Stomach (tissue), 8 donors: ENCODE measurements at regions not wholly inside any gene's neighbourhood (a gene's known extent, or its start where the extent isn't known, plus 50 kb on each side); places are given as distances from the start of the nearest gene placed in this dataset.
A peak's percentile ranks its signal among the peaks of the same experiment; 100 is the strongest.

ENCODE experiments used
- DNase-seq, 2 donors: peaks; one replicate each; pipeline versions ENCODE4 v3.0.0 to v3.0.0-alpha.2; 2013 to 2019
- H3K27ac ChIP-seq, 5 donors: fragments of 200-600 bp in 4 of 5; sonication (generic) in 4 of 5; one replicate each; pipeline ENCODE4 v1.5.1; 2013 to 2019; ENCODE audit warnings: mild to moderate bottlenecking in 1 of 5, moderate library complexity in 1 of 5
- H3K27me3 ChIP-seq, 3 donors: fragments of 200-600 bp; sonication (generic); one replicate each; pipeline ENCODE4 v1.5.1; 2017 to 2019; ENCODE audit warnings: mixed run types in 1 of 3
- H3K36me3 ChIP-seq, 4 donors: fragments of 200-600 bp; sonication (generic); 1 replicate in 3 of 4; 2 replicates in 1 of 4; pipeline ENCODE4 v1.5.1; 2016 to 2019
- H3K4me1 ChIP-seq, 4 donors: fragments of 200-600 bp; sonication (generic); one replicate each; pipeline ENCODE4 v1.5.1; 2016 to 2019
- H3K4me3 ChIP-seq, 4 donors: fragments of 200-600 bp; sonication (generic) in 3 of 4; one replicate each; pipeline ENCODE4 v1.5.1; 2016 to 2019; ENCODE audit warnings: mild to moderate bottlenecking in 1 of 4
- H3K9me3 ChIP-seq, 4 donors: fragments of 200-600 bp; sonication (generic); one replicate each; pipeline ENCODE4 v1.5.1; 2016 to 2019
- EP300 ChIP-seq: sonication (generic); formaldehyde crosslinking; IDR thresholded peaks from one replicate; pipeline ENCODE4 v1.6.1; 2017; ENCODE audit warnings: antibody characterized with exemption
- POLR2A ChIP-seq, 4 donors: fragments of 450-650 bp; IDR thresholded peaks; one replicate each; pipeline ENCODE4 v1.6.1; 2016; ENCODE audit warnings: antibody characterized with exemption in 4 of 4, control low read depth in 2 of 4, mild to moderate bottlenecking in 1 of 4, moderate library complexity in 1 of 4
- POLR2AphosphoS5 ChIP-seq, 3 donors: sonication (generic); formaldehyde crosslinking; IDR thresholded peaks; one replicate each; pipeline ENCODE4 v1.6.1; 2016; ENCODE audit warnings: antibody characterized with exemption in 3 of 3
- WGBS, 5 donors: extraction: QIAGEN DNeasy Blood & Tissue Kit in 3 of 5; methylation state at CpG; one replicate each; pipeline versions ENCODE4 v1.1.5 to v1.1.7; 2013 to 2018; 5-methylcytosine and 5-hydroxymethylcytosine counted together
- intact Hi-C: fragments of 100-400 bp; cut with DNase I; formaldehyde crosslinking; loops from one replicate; pipeline ENCODE4 v1.15.1; 2023; ENCODE audit warnings: low total_unique reads
- TF ChIP-seq, protein P1 (sequence below), 7 experiments: fragments of 450-650 bp in 4 of 7; fragments of 200-600 bp in 3 of 7; sonication (generic) in 3 of 7; IDR thresholded peaks; one replicate each; pipeline ENCODE4 v1.5.1; 2016 to 2019; ENCODE audit warnings: antibody characterized with exemption in 7 of 7, control low read depth in 2 of 7, mild to moderate bottlenecking in 1 of 7
- donor health status: healthy with polysubstance abuse.
- donor health status: Bipolar disorder and iron deficiency.
- donor health status: healthy.

DNA sequence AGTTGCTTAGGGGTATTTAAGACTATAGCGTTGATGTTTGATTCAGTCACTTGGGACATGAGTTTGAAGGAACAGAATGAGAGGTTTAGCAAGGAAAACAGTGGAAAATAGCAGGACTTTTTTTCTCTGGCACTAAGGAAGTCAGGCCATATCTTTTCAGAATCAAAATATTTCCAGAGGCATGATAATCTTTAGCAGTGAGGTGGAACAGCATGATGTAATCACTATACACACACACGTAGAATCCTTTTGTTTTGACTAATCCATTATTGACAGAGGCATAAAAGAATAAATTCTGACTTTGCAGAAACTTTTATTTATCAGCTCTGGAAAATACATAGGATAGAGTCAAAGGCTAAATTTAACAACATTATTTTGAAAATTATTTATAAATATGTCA, 174.1 kb downstream of the ZPLD1 start:
- H3K27ac ChIP-seq: no peak overlapping the region
- 53 to 65% (median 54%) methylated on average over 2 of the region's 2 CpGs for WGBS, 5 donors
- H3K27me3 ChIP-seq: no peaks in the 10 kb centered on the region
- intact Hi-C loops: no loop called here
- H3K4me3 ChIP-seq: no peak overlapping the region
- no peak for DNase-seq
- no peaks in the 10 kb centered on the region for H3K9me3 ChIP-seq
- H3K36me3 ChIP-seq: no peaks in the 10 kb centered on the region
- TF ChIP-seq, protein P1, sequence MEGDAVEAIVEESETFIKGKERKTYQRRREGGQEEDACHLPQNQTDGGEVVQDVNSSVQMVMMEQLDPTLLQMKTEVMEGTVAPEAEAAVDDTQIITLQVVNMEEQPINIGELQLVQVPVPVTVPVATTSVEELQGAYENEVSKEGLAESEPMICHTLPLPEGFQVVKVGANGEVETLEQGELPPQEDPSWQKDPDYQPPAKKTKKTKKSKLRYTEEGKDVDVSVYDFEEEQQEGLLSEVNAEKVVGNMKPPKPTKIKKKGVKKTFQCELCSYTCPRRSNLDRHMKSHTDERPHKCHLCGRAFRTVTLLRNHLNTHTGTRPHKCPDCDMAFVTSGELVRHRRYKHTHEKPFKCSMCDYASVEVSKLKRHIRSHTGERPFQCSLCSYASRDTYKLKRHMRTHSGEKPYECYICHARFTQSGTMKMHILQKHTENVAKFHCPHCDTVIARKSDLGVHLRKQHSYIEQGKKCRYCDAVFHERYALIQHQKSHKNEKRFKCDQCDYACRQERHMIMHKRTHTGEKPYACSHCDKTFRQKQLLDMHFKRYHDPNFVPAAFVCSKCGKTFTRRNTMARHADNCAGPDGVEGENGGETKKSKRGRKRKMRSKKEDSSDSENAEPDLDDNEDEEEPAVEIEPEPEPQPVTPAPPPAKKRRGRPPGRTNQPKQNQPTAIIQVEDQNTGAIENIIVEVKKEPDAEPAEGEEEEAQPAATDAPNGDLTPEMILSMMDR (IDR thresholded peaks at IDR 0.05): no peak
- TF ChIP-seq POLR2AphosphoS5 (IDR thresholded peaks at IDR 0.05): no peak
- TF ChIP-seq POLR2A (IDR thresholded peaks at IDR 0.05): no peak
- TF ChIP-seq EP300: no peak
- no peaks in the 10 kb centered on the region for H3K4me1 ChIP-seq

DNA sequence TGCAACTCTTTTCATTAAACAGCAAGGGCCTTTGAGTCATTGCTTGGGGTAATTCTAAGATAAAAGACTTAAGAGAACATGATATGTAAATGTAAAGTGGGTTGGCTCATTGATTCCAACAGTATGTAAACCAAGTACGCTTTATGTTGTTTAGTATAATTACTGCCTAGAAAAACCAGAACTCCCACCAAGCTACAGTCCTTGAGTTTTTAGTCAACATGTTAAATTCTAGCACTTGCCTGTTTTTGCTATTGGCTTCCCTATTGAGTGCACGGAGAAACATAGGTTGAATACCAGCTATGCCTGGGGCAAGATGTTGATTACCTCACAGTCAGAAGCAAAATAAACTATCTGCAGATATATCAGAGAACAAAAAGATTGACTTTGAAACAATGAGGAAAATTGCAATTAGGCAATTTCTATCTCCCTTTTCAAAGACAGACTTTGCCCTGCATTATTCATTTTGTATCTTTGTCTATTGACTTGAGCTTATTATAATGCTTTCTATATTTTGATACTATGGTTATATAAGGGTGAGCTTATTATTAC, 179.3 kb downstream of the ZPLD1 start:
- H3K27ac ChIP-seq: no peak overlapping the region
- intact Hi-C loops: no loop called here
- H3K4me1 ChIP-seq: no peaks in the 10 kb centered on the region
- H3K36me3 ChIP-seq: no peaks in the 10 kb centered on the region
- no peak overlapping the region for H3K4me3 ChIP-seq
- TF ChIP-seq POLR2A (IDR thresholded peaks at IDR 0.05): no peak
- TF ChIP-seq, protein P1 (IDR thresholded peaks at IDR 0.05): no peak
- no peak for TF ChIP-seq EP300
- TF ChIP-seq POLR2AphosphoS5 (IDR thresholded peaks at IDR 0.05): no peak
- no peak for DNase-seq
- 75 to 82% (median 78%) methylated on average over 2 of the region's 2 CpGs for WGBS, 5 donors
- H3K9me3 ChIP-seq: peaks cover 0 to 7% (median 0%) of the 10 kb centered on the region in 4 donors
- H3K27me3 ChIP-seq: no peaks in the 10 kb centered on the region

DNA sequence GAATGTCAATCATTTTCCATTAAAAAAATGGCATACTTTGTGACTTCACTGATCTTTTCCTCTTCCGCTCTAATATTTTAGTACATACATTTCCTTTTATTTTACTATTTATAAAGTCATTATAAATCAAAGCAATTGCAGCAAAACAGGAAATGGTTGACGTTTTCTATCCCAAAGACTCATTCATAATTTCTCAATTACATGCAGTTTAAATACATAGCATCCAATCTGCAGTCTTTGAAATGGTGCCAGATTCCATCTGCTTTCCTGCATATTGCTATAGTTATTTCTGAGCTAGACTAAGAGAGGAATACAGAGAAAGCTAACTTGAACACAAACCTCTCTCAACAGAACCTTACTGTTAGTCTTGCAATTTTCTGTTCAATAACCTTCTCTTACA, 179.8 kb downstream of the ZPLD1 start:
- H3K4me1 ChIP-seq: no peaks in the 10 kb centered on the region
- 45 to 63% (median 56%) methylated on average over 2 of the region's 2 CpGs for WGBS, 5 donors
- no peaks in the 10 kb centered on the region for H3K36me3 ChIP-seq
- no peak overlapping the region for H3K27ac ChIP-seq
- no peak overlapping the region for H3K4me3 ChIP-seq
- peak in 1 of 2 donors; percentile 24 for DNase-seq
- peaks cover 0 to 7% (median 0%) of the 10 kb centered on the region in 4 donors for H3K9me3 ChIP-seq
- intact Hi-C loops: no loop called here
- TF ChIP-seq, protein P1 (IDR thresholded peaks at IDR 0.05): no peak
- TF ChIP-seq POLR2AphosphoS5 (IDR thresholded peaks at IDR 0.05) (no peak), EP300 (no peak), POLR2A (IDR thresholded peaks at IDR 0.05) (no peak)
- H3K27me3 ChIP-seq: no peaks in the 10 kb centered on the region

GRCh38 chr3:102617381-102617780, 182.6 kb downstream of the ZPLD1 start:
- 73 to 81% (median 78%) methylated on average over 4 of the region's 4 CpGs for WGBS, 5 donors
- Histone ChIP-seq H3K9me3 (peaks cover 0 to 7% (median 0%) of the 10 kb centered on the region in 4 donors), H3K4me3 (no peak overlapping the region), H3K27ac (no peak overlapping the region), H3K27me3 (no peaks in the 10 kb centered on the region), H3K4me1 (no peaks in the 10 kb centered on the region), H3K36me3 (no peaks in the 10 kb centered on the region)
- DNase-seq: no peak
- TF ChIP-seq POLR2AphosphoS5 (IDR thresholded peaks at IDR 0.05) (no peak), EP300 (no peak), POLR2A (IDR thresholded peaks at IDR 0.05) (no peak)
- TF ChIP-seq, protein P1 (IDR thresholded peaks at IDR 0.05): no peak
- intact Hi-C loops: no loop called here
